GM21825 (cell line): ENCODE measurements at regions not wholly inside any gene's neighbourhood (a gene's known extent, or its start where the extent isn't known, plus 50 kb on each side); places are given as distances from the start of the nearest gene placed in this dataset.
"Not testable (repeated sequence)": the region's sequence is repeated elsewhere in the genome, so short reads cannot be mapped to it uniquely, and the experiment has no call there.

Source experiments
- ATAC-seq: cut with Tn5 transposase; IDR thresholded peaks from one replicate; pipeline ENCODE4 v1.9.1; 2021; ENCODE audit warnings: mild to moderate bottlenecking, moderate library complexity; ENCODE audit not compliant: unreplicated experiment

GRCh38 chr1:239963856-239964255 lies 127.8 kb upstream of the FMN2 start:
- ATAC-seq, result no peak

- peak; percentile 75 for ATAC-seq
These were observed 115.3 kb upstream of the FMN2 start for GRCh38 chr1:239976130-239976968.

- no peak for ATAC-seq
These were observed 114.3 kb upstream of the FMN2 start for GRCh38 chr1:239977416-239977815.

GRCh38 chr1:239979456-239979855 lies 112.2 kb upstream of the FMN2 start:
- ATAC-seq, result no peak

GRCh38 chr1:239982762-239983161 lies 108.9 kb upstream of the FMN2 start:
- no peak for ATAC-seq

GRCh38 chr1:239985044-239985443 lies 106.6 kb upstream of the FMN2 start:
- ATAC-seq, result no peak

GRCh38 chr1:239987103-239987745 lies 104.5 kb upstream of the FMN2 start:
- ATAC-seq, result no peak

GRCh38 chr1:239989990-239990389 lies 101.7 kb upstream of the FMN2 start:
- ATAC-seq, result no peak

GRCh38 chr1:239992566-239992965 lies 99.1 kb upstream of the FMN2 start:
- ATAC-seq, result not testable (repeated sequence)

GRCh38 chr1:239993366-239993765 lies 98.3 kb upstream of the FMN2 start:
- ATAC-seq, result no peak

- no peak for ATAC-seq
These were observed 96.4 kb upstream of the FMN2 start for GRCh38 chr1:239995281-239995680.

GRCh38 chr1:239997160-239997514 lies 94.5 kb upstream of the FMN2 start:
- ATAC-seq, result no peak

- ATAC-seq, result no peak
These were observed 94.0 kb upstream of the FMN2 start for GRCh38 chr1:239997515-239998311.

GRCh38 chr1:239998312-239998649 lies 93.4 kb upstream of the FMN2 start:
- ATAC-seq, result no peak

- no peak for ATAC-seq
These were observed 92.5 kb upstream of the FMN2 start for GRCh38 chr1:239999170-239999569.

GRCh38 chr1:240000634-240001033 lies 91.0 kb upstream of the FMN2 start:
- no peak for ATAC-seq

- ATAC-seq, result no peak
These were observed 90.4 kb upstream of the FMN2 start for GRCh38 chr1:240001177-240001740.

GRCh38 chr1:240004086-240004749 lies 87.5 kb upstream of the FMN2 start:
- no peak for ATAC-seq

GRCh38 chr1:240005997-240006650 lies 85.6 kb upstream of the FMN2 start:
- no peak for ATAC-seq

GRCh38 chr1:240008298-240008697 lies 83.4 kb upstream of the FMN2 start:
- ATAC-seq, result no peak
